IPS-18a (cell line): ENCODE measurements at regions not wholly inside any gene's neighbourhood (a gene's known extent, or its start where the extent isn't known, plus 50 kb on each side); places are given as distances from the start of the nearest gene placed in this dataset.

Source experiments
- H3K27ac ChIP-seq: one replicate; pipeline ENCODE4 v1.5.1; 2013; ENCODE audit warnings: low read length
- H3K27me3 ChIP-seq: one replicate; pipeline ENCODE4 v1.6.1; 2013; ENCODE audit warnings: mild to moderate bottlenecking, low read length; ENCODE audit not compliant: control insufficient read depth, insufficient read depth
- H3K36me3 ChIP-seq: one replicate; pipeline ENCODE4 v1.6.1; 2013; ENCODE audit warnings: low read depth, low read length; ENCODE audit not compliant: control insufficient read depth
- H3K4me1 ChIP-seq: one replicate; pipeline ENCODE4 v1.6.1; 2013; ENCODE audit warnings: low read depth, low read length; ENCODE audit not compliant: control insufficient read depth
- H3K4me3 ChIP-seq: one replicate; pipeline ENCODE4 v1.5.1; 2013; ENCODE audit warnings: low read length
- H3K9ac ChIP-seq: one replicate; pipeline ENCODE4 v1.6.1; 2013; ENCODE audit warnings: mild to moderate bottlenecking, low read length, moderate library complexity
- H3K9me3 ChIP-seq: one replicate; pipeline ENCODE4 v1.6.1; 2013; ENCODE audit warnings: low read depth, low read length; ENCODE audit not compliant: control insufficient read depth

- Histone ChIP-seq H3K4me3 (no peak overlapping the region), H3K9me3 (no peaks in the 10 kb centered on the region), H3K27ac (no peak overlapping the region), H3K4me1 (peaks cover 6% of the 10 kb centered on the region), H3K27me3 (no peaks in the 10 kb centered on the region), H3K9ac (no peak overlapping the region), H3K36me3 (no peaks in the 10 kb centered on the region)
These were observed 144.8 kb upstream of the GULP1 start for GRCh38 chr2:188146888-188147287.

DNA sequence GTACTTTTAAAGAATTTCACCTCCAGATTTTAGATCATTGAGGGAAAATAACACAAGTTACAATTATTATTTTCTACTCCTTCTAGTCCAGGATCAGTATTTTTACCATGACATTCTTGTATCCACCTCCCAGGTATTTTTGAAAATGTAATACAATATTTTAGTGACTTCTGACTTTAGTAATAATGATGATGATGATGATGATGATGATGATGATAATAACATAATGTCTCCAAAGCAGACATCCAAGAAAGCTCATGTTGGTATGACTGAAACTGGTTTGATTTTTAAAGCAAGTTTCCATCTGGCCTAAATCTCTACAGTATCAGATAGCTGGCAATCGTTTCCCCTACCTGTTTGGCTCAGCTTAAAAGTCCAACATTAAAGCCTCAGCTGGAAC, 140.0 kb upstream of the GULP1 start:
- Histone ChIP-seq H3K27me3 (no peaks in the 10 kb centered on the region), H3K27ac (no peak overlapping the region), H3K9ac (no peak overlapping the region), H3K9me3 (no peaks in the 10 kb centered on the region), H3K4me1 (peaks cover 2% of the 10 kb centered on the region), H3K36me3 (no peaks in the 10 kb centered on the region), H3K4me3 (no peak overlapping the region)

- no peaks in the 10 kb centered on the region for H3K36me3 ChIP-seq
- no peaks in the 10 kb centered on the region for H3K9me3 ChIP-seq
- no peaks in the 10 kb centered on the region for H3K27me3 ChIP-seq
- no peak overlapping the region for H3K27ac ChIP-seq
- H3K4me1 ChIP-seq, result peaks cover 4% of the 10 kb centered on the region
- no peak overlapping the region for H3K9ac ChIP-seq
- no peak overlapping the region for H3K4me3 ChIP-seq
These were observed 133.2 kb upstream of the GULP1 start for GRCh38 chr2:188158337-188159100.

GRCh38 chr2:188159484-188159883, 132.2 kb upstream of the GULP1 start:
- peaks cover 4% of the 10 kb centered on the region for H3K4me1 ChIP-seq
- H3K27me3 ChIP-seq, result no peaks in the 10 kb centered on the region
- H3K27ac ChIP-seq, result no peak overlapping the region
- H3K9me3 ChIP-seq, result no peaks in the 10 kb centered on the region
- no peak overlapping the region for H3K4me3 ChIP-seq
- H3K36me3 ChIP-seq, result no peaks in the 10 kb centered on the region
- no peak overlapping the region for H3K9ac ChIP-seq

DNA sequence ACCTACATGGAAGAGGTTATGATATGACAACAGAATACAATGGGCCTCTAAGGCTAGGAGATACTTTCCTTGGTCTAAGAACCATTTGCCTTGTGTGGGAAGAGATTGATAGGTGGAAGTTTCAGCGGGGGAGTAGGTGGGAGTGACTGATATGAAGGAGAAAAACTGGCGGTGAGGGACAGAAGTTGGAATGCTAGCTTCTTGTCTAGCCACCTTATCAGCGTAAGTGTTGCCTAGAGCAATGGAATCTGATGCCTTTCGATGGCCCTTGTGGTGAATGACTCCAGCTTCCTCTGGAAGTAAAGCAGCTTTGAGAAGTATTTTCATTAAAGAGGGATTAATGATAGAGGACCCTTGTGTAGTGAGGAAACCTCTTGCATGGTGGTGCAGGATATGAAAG, 121.3 kb upstream of the GULP1 start:
- no peaks in the 10 kb centered on the region for H3K4me1 ChIP-seq
- H3K9ac ChIP-seq, result no peak overlapping the region
- H3K9me3 ChIP-seq, result peaks cover under 1% of the 10 kb centered on the region
- no peaks in the 10 kb centered on the region for H3K36me3 ChIP-seq
- H3K27me3 ChIP-seq, result no peaks in the 10 kb centered on the region
- H3K27ac ChIP-seq, result no peak overlapping the region
- no peak overlapping the region for H3K4me3 ChIP-seq

GRCh38 chr2:188176620-188177019, 115.1 kb upstream of the GULP1 start:
- Histone ChIP-seq H3K27me3 (no peaks in the 10 kb centered on the region), H3K27ac (no peak overlapping the region), H3K36me3 (no peaks in the 10 kb centered on the region), H3K9ac (no peak overlapping the region), H3K9me3 (peaks cover 3% of the 10 kb centered on the region), H3K4me3 (no peak overlapping the region), H3K4me1 (peaks cover 10% of the 10 kb centered on the region)

GRCh38 chr2:188181067-188181838, 110.4 kb upstream of the GULP1 start:
- Histone ChIP-seq H3K27me3 (no peaks in the 10 kb centered on the region), H3K4me3 (no peak overlapping the region), H3K4me1 (peaks cover 17% of the 10 kb centered on the region), H3K9me3 (no peaks in the 10 kb centered on the region), H3K9ac (no peak overlapping the region), H3K36me3 (no peaks in the 10 kb centered on the region), H3K27ac (no peak overlapping the region)

GRCh38 chr2:188181884-188182283, 109.8 kb upstream of the GULP1 start:
- H3K4me1 ChIP-seq, result peaks cover 17% of the 10 kb centered on the region
- no peak overlapping the region for H3K4me3 ChIP-seq
- no peaks in the 10 kb centered on the region for H3K27me3 ChIP-seq
- H3K27ac ChIP-seq, result no peak overlapping the region
- H3K9me3 ChIP-seq, result no peaks in the 10 kb centered on the region
- no peak overlapping the region for H3K9ac ChIP-seq
- no peaks in the 10 kb centered on the region for H3K36me3 ChIP-seq

DNA sequence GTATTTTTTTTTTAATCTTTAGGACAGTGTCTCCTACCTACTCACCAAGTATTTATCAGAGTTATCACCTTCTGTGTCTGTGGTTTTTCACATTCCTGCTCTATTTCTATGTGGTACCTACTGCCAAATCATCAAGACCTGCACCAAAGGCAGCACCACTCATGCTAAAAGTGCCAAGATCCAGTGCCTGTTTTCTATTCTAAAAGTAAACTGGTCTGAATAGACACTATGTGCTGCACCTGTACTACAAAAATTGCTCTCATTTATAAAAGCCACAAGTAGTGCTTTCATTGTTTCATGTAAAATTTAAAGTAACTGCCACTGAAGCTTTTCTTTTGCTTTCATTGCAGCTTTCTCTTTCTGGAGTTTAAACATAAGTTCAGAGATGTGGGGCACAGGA, 103.9 kb upstream of the GULP1 start:
- no peaks in the 10 kb centered on the region for H3K36me3 ChIP-seq

GRCh38 chr2:188189356-188189755, 102.3 kb upstream of the GULP1 start:
- Histone ChIP-seq H3K9me3 (no peaks in the 10 kb centered on the region), H3K36me3 (no peaks in the 10 kb centered on the region), H3K27me3 (no peaks in the 10 kb centered on the region), H3K27ac (no peak overlapping the region), H3K4me1 (no peaks in the 10 kb centered on the region), H3K9ac (no peak overlapping the region), H3K4me3 (no peak overlapping the region)

More for the DNA sequence above, 103.9 kb upstream of the GULP1 start:
- no peaks in the 10 kb centered on the region for H3K27me3 ChIP-seq
- H3K27ac ChIP-seq, result no peak overlapping the region
- no peaks in the 10 kb centered on the region for H3K9me3 ChIP-seq
- H3K9ac ChIP-seq, result no peak overlapping the region
- H3K4me1 ChIP-seq, result no peaks in the 10 kb centered on the region
- no peak overlapping the region for H3K4me3 ChIP-seq

GRCh38 chr2:188193230-188193629, 98.4 kb upstream of the GULP1 start:
- H3K27me3 ChIP-seq, result no peaks in the 10 kb centered on the region
- H3K9ac ChIP-seq, result no peak overlapping the region
- no peak overlapping the region for H3K4me3 ChIP-seq
- H3K9me3 ChIP-seq, result no peaks in the 10 kb centered on the region
- H3K27ac ChIP-seq, result no peak overlapping the region
- H3K4me1 ChIP-seq, result peaks cover 7% of the 10 kb centered on the region
- no peaks in the 10 kb centered on the region for H3K36me3 ChIP-seq
